Caco-2 (cell line): ENCODE measurements at regions not wholly inside any gene's neighbourhood (a gene's known extent, or its start where the extent isn't known, plus 50 kb on each side); places are given as distances from the start of the nearest gene placed in this dataset.

Experiments
- BruUV-seq: library from RNA; stranded (reverse); fragments of 400-500 nt; replicated peaks from 2 replicates; lab custom pipeline; 2021; lab: Mats Ljungman, UMichigan
- CTCF ChIA-PET: fragments of 300-600 bp; sonication (Branson Sonifier 250); formaldehyde crosslinking; loops from one replicate; lab custom pipeline; 2022; ENCODE audit warnings: antibody characterized with exemption; lab: Charles Lee
- POLR2A ChIA-PET: fragments of 300-600 bp; sonication (Branson Sonifier 250); formaldehyde crosslinking; loops from one replicate; lab custom pipeline; 2022; ENCODE audit warnings: antibody characterized with exemption; lab: Charles Lee
- DNase-seq, 2 experiments: peaks; one replicate each; pipeline versions ENCODE4 v3.0.0 to v3.0.0-alpha.2; 2020 to 2022
- H3K27me3 ChIP-seq: replicated peaks from 2 replicates; pipeline ENCODE4 v1.6.0; 2011; ENCODE audit warnings: low read length; ENCODE audit not compliant: control insufficient read depth, insufficient read depth
- H3K36me3 ChIP-seq: 2 replicates; pipeline ENCODE4 v1.5.1; 2011; ENCODE audit warnings: low read length; ENCODE audit not compliant: control insufficient read depth, insufficient read depth
- H3K4me1 ChIP-seq: fragments of 250-450 bp; sonication (Bioruptor Pico); 2 replicates; pipeline ENCODE4 v1.5.1; 2020; ENCODE audit warnings: mild to moderate bottlenecking
- H3K4me3 ChIP-seq: 2 replicates; pipeline ENCODE4 v1.5.1; 2011; ENCODE audit warnings: low read depth, mild to moderate bottlenecking, control low read depth, low read length
- H3K9me3 ChIP-seq: fragments of 250-450 bp; sonication (Bioruptor Pico); 2 replicates; pipeline ENCODE4 v1.5.1; 2020; ENCODE audit warnings: mild to moderate bottlenecking, moderate library complexity
- H3K27ac Mint-ChIP-seq: one replicate; pipeline ENCODE4 v1.8.0; 2022; ENCODE audit warnings: mixed read lengths; ENCODE audit not compliant: unreplicated experiment
- H3K27me3 Mint-ChIP-seq: one replicate; pipeline ENCODE4 v1.8.0; 2022; ENCODE audit warnings: mixed read lengths; ENCODE audit not compliant: insufficient read depth, unreplicated experiment
- H3K36me3 Mint-ChIP-seq: one replicate; pipeline ENCODE4 v1.8.0; 2022; ENCODE audit warnings: mild to moderate bottlenecking, mixed read lengths; ENCODE audit not compliant: insufficient read depth, unreplicated experiment
- H3K4me1 Mint-ChIP-seq: one replicate; pipeline ENCODE4 v1.8.0; 2022; ENCODE audit warnings: low read depth, mixed read lengths; ENCODE audit not compliant: unreplicated experiment
- H3K4me3 Mint-ChIP-seq: one replicate; pipeline ENCODE4 v1.8.0; 2022; ENCODE audit warnings: mild to moderate bottlenecking, moderate library complexity, mixed read lengths; ENCODE audit not compliant: unreplicated experiment
- H3K9me3 Mint-ChIP-seq: one replicate; pipeline ENCODE4 v1.8.0; 2022; ENCODE audit warnings: mixed read lengths; ENCODE audit not compliant: unreplicated experiment
- intact Hi-C: fragments of 100-400 bp; cut with micrococcal nuclease; formaldehyde crosslinking; loops from one replicate; pipeline ENCODE4 v1.10.0; 2022; ENCODE audit not compliant: unreplicated experiment
- TF ChIP-seq, protein P1 (sequence below), 2 experiments: fragments of 200-600 bp in 1 of 2; IDR thresholded peaks; 1 replicate in 1 of 2; 2 replicates in 1 of 2; pipeline versions ENCODE4 v1.5.1 to v1.8.0; 2011 to 2022; ENCODE audit warnings: antibody characterized with exemption in 1 of 2, control low read depth in 1 of 2, inconsistent platforms in 1 of 2, low read depth in 1 of 2, low read length in 1 of 2, mild to moderate bottlenecking in 1 of 2, moderate library complexity in 1 of 2; ENCODE audit not compliant: insufficient read depth in 1 of 2, severe bottlenecking in 1 of 2, unreplicated experiment in 1 of 2

DNA sequence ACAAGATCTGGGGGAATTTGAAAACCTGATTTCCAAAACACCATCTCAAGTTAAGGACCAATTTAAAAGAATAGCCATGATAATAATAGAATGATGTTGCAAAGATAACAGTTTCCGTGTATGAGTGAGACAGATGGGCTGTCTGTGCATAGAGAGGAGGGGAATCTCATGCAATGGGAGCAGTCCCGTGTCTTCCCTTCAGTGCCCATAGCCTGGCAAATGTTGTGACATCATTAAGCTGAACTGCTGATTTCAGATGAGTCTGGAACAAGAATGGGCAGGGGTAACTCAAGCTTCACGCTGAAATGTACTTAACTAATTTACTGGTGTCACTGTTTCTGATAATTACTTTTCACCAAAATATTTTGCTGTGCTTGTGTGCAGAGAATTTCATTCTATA, 454.0 kb downstream of the FOXG1 start:
- no peaks in the 10 kb centered on the region for H3K9me3 Mint-ChIP-seq
- Histone ChIP-seq H3K9me3 (no peaks in the 10 kb centered on the region), H3K4me3 (no peak overlapping the region), H3K36me3 (no peaks in the 10 kb centered on the region), H3K4me1 (no peaks in the 10 kb centered on the region), H3K27me3 (no peaks in the 10 kb centered on the region)
- TF ChIP-seq, protein P1, sequence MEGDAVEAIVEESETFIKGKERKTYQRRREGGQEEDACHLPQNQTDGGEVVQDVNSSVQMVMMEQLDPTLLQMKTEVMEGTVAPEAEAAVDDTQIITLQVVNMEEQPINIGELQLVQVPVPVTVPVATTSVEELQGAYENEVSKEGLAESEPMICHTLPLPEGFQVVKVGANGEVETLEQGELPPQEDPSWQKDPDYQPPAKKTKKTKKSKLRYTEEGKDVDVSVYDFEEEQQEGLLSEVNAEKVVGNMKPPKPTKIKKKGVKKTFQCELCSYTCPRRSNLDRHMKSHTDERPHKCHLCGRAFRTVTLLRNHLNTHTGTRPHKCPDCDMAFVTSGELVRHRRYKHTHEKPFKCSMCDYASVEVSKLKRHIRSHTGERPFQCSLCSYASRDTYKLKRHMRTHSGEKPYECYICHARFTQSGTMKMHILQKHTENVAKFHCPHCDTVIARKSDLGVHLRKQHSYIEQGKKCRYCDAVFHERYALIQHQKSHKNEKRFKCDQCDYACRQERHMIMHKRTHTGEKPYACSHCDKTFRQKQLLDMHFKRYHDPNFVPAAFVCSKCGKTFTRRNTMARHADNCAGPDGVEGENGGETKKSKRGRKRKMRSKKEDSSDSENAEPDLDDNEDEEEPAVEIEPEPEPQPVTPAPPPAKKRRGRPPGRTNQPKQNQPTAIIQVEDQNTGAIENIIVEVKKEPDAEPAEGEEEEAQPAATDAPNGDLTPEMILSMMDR (IDR thresholded peaks at IDR 0.05; ENCODE audit: insufficient read depth in 1 of 2, low read depth in 1 of 2, low read length in 1 of 2, severe bottlenecking in 1 of 2, unreplicated experiment in 1 of 2) = no peak
- ChIA-PET CTCF (no interaction called here), POLR2A (no interaction called here)
- no TSS peak for BruUV-seq
- intact Hi-C loops = no loop called here
- H3K4me1 Mint-ChIP-seq = no peaks in the 10 kb centered on the region
- no peaks in the 10 kb centered on the region for H3K36me3 Mint-ChIP-seq
- no peak overlapping the region for H3K27ac Mint-ChIP-seq
- DNase-seq = no peak
- H3K4me3 Mint-ChIP-seq = no peak overlapping the region
- peaks cover 5% of the 10 kb centered on the region for H3K27me3 Mint-ChIP-seq

DNA sequence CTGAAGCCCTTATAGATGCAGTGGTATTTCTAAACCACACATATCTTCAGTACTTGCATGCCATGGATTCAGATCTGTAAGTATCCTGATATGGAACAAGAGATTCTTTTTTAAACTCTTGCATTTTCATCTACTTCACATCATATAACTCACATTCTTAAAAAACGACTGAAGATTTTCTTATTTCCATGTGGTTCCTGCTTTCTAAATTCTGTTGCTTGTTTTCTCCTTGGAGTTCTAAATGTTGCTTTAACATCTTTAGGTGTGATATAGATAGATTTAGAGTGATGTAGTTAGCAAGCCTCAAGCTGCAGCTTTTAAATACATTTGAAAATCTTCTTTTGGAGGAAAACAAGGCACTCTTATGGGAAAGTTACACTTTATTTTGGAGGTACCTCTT, 455.4 kb downstream of the FOXG1 start:
- Histone ChIP-seq H3K27me3 (no peaks in the 10 kb centered on the region), H3K4me3 (no peak overlapping the region), H3K4me1 (no peaks in the 10 kb centered on the region), H3K9me3 (no peaks in the 10 kb centered on the region), H3K36me3 (no peaks in the 10 kb centered on the region)
- TF ChIP-seq, protein P1 (IDR thresholded peaks at IDR 0.05; ENCODE audit: insufficient read depth in 1 of 2, low read depth in 1 of 2, low read length in 1 of 2, severe bottlenecking in 1 of 2, unreplicated experiment in 1 of 2) = no peak
- CTCF ChIA-PET = no interaction called here
- no peak overlapping the region for H3K27ac Mint-ChIP-seq
- POLR2A ChIA-PET = no interaction called here
- no TSS peak for BruUV-seq
- H3K4me3 Mint-ChIP-seq = no peak overlapping the region
- peaks cover 5% of the 10 kb centered on the region for H3K27me3 Mint-ChIP-seq
- H3K9me3 Mint-ChIP-seq = no peaks in the 10 kb centered on the region
- intact Hi-C loops = loop anchor here (1.0 kb wide), 2 partner anchors 206 to 468 kb away; no protein-coding TSS in a partner anchor
- H3K4me1 Mint-ChIP-seq = no peaks in the 10 kb centered on the region
- no peak for DNase-seq
- H3K36me3 Mint-ChIP-seq = no peaks in the 10 kb centered on the region

DNA sequence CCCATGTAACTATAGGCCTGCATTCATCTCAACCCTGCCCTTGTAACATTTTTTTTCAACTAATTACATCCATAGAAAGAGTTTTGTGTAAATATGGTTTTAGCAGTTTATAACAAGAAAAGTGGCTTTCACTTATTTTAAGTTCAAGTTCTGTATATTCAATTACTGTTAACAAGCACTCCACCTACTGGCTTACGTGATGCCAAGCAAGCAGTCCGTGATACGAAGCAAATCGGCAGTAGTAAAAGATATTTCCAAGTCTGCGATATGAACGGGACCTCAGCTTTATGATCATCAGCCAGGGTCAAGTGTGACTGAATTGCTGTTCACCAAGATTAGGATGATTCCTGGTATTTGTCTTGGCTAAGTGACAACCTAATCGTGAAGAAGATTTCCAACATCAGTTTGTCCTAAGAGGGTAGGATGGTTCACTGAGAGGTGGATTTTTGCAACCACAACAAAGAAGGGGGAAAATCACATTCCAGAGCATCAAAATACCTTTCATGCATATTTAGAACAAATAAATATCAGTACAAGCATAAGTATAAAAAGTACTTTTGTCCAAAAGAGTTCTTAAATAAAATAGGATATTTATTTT, 456.2 kb downstream of the FOXG1 start:
- no peak overlapping the region for H3K4me3 ChIP-seq
- no peaks in the 10 kb centered on the region for H3K27me3 ChIP-seq
- H3K4me1 ChIP-seq = no peaks in the 10 kb centered on the region
- no TSS peak for BruUV-seq
- ChIA-PET CTCF (no interaction called here), POLR2A (no interaction called here)
- no peak overlapping the region for H3K4me3 Mint-ChIP-seq
- peak; percentile 23 to 27 for DNase-seq
- H3K9me3 Mint-ChIP-seq = no peaks in the 10 kb centered on the region
- H3K4me1 Mint-ChIP-seq = no peaks in the 10 kb centered on the region
- H3K36me3 Mint-ChIP-seq = no peaks in the 10 kb centered on the region
- intact Hi-C loops = loop anchor here (1.0 kb wide), 2 partner anchors 206 to 468 kb away; no protein-coding TSS in a partner anchor
- no peak overlapping the region for H3K27ac Mint-ChIP-seq
- H3K27me3 Mint-ChIP-seq = peaks cover 5% of the 10 kb centered on the region
- TF ChIP-seq, protein P1 (IDR thresholded peaks at IDR 0.05; ENCODE audit: insufficient read depth in 1 of 2, low read depth in 1 of 2, low read length in 1 of 2, severe bottlenecking in 1 of 2, unreplicated experiment in 1 of 2) = peak; percentile 36 to 62
- no peaks in the 10 kb centered on the region for H3K9me3 ChIP-seq
- no peaks in the 10 kb centered on the region for H3K36me3 ChIP-seq
